ENCODE measurements at regions not wholly inside any gene's neighbourhood (a gene's known extent, or its start where the extent isn't known, plus 50 kb on each side); places are given as distances from the start of the nearest gene placed in this dataset.

DNA sequence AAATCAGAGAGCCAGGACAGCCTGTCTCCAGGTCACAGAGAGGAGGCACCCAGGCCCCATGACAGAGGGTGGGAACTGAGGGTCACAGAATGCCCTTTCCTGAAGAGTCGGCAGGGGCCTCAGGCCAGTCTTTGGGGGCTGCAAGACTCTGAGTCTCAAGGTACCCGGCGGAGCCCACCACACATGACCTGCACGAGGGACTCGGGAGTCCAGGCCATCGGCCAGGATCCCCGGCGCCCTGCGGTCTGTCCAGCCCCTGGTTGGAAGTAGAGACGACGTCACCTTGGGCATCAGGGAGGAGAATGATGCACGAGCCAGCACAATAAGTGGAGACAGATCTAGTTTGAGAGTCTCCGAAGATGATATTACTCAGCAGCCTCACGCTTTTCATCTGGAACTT is 234.7 kb upstream of the SDK2 start:
- no peak for TF ChIP-seq CTCF (IDR thresholded peaks at IDR 0.05)
- TF ChIP-seq POLR2A (IDR thresholded peaks at IDR 0.05): no peak
- intact Hi-C loops (cut with DNase I; ENCODE audit: low total_unique reads): no loop called here
- WGBS, 2 donors: 92 to 94% methylated on average over 14 of the region's 14 CpGs

GRCh38 chr17:73879987-73880386 is 235.7 kb upstream of the SDK2 start:
- DNase-seq: no peak
- WGBS, 2 donors: 69 to 73% methylated on average over 5 of the region's 5 CpGs
- intact Hi-C loops (cut with DNase I; ENCODE audit: low total_unique reads): no loop called here

More for the DNA sequence above, 234.7 kb upstream of the SDK2 start:
- DNase-seq: no peak
- no peaks in the 10 kb centered on the region for H3K36me3 ChIP-seq (ENCODE audit: low read depth, missing control alignments)
- no peak overlapping the region for H3K27ac ChIP-seq
- H3K27me3 ChIP-seq: no peaks in the 10 kb centered on the region
- no peaks in the 10 kb centered on the region for H3K9me3 ChIP-seq
- H3K4me1 ChIP-seq: peaks cover 9% of the 10 kb centered on the region
- H3K4me3 ChIP-seq: no peak overlapping the region

GRCh38 chr17:73882590-73882989 is 238.3 kb upstream of the SDK2 start:
- H3K9me3 ChIP-seq: no peaks in the 10 kb centered on the region
- no peaks in the 10 kb centered on the region for H3K36me3 ChIP-seq (ENCODE audit: low read depth, missing control alignments)
- TF ChIP-seq CTCF (IDR thresholded peaks at IDR 0.05): no peak
- no peak for TF ChIP-seq POLR2A (IDR thresholded peaks at IDR 0.05)
- H3K27ac ChIP-seq: no peak overlapping the region
- DNase-seq: no peak
- 54 to 71% methylated on average over 5 of the region's 5 CpGs for WGBS, 2 donors
- no peaks in the 10 kb centered on the region for H3K27me3 ChIP-seq
- intact Hi-C loops (cut with DNase I; ENCODE audit: low total_unique reads): no loop called here
- no peak overlapping the region for H3K4me3 ChIP-seq
- no peaks in the 10 kb centered on the region for H3K4me1 ChIP-seq

More at GRCh38 chr17:73879987-73880386, 235.7 kb upstream of the SDK2 start:
- no peaks in the 10 kb centered on the region for H3K9me3 ChIP-seq
- H3K27me3 ChIP-seq: no peaks in the 10 kb centered on the region
- H3K4me1 ChIP-seq: peaks cover 9% of the 10 kb centered on the region
- TF ChIP-seq CTCF (IDR thresholded peaks at IDR 0.05): no peak
- no peak for TF ChIP-seq POLR2A (IDR thresholded peaks at IDR 0.05)
- no peak overlapping the region for H3K27ac ChIP-seq
- no peaks in the 10 kb centered on the region for H3K36me3 ChIP-seq (ENCODE audit: low read depth, missing control alignments)
- H3K4me3 ChIP-seq: no peak overlapping the region

DNA sequence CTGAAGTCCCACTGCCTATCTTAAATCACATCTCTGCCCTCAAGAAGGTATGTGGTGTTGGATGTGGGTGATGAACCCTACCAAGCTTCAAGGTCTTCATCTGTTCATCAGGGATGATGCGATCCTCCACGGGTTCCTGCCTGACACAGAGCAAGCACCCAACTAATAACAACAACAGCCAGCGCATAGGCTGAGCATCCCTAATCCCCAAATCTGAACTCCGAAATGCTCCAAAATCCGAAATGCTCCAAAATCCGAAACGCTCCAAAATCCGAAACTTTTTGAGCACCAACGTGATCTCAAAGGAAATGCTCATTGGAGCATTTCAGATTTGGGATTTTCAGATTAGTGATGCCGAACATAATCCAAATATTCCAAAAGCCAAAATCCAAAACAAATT is 238.9 kb upstream of the SDK2 start:
- Histone ChIP-seq H3K36me3 (ENCODE audit: low read depth, missing control alignments) (no peaks in the 10 kb centered on the region), H3K27me3 (no peaks in the 10 kb centered on the region), H3K4me1 (no peaks in the 10 kb centered on the region), H3K27ac (no peak overlapping the region), H3K9me3 (no peaks in the 10 kb centered on the region), H3K4me3 (no peak overlapping the region)
- intact Hi-C loops (cut with DNase I; ENCODE audit: low total_unique reads): no loop called here
- WGBS, 2 donors: 80 to 88% methylated on average over 10 of the region's 10 CpGs
- no peak for DNase-seq
- TF ChIP-seq POLR2A (IDR thresholded peaks at IDR 0.05): no peak
- TF ChIP-seq CTCF (IDR thresholded peaks at IDR 0.05): no peak

GRCh38 chr17:73887739-73888138 is 243.5 kb upstream of the SDK2 start:
- 77 to 79% methylated on average over 3 of the region's 3 CpGs for WGBS, 2 donors

More at GRCh38 chr17:73887739-73888138, 243.5 kb upstream of the SDK2 start:
- TF ChIP-seq CTCF (IDR thresholded peaks at IDR 0.05) (no peak), POLR2A (IDR thresholded peaks at IDR 0.05) (no peak)
- no peak for DNase-seq
- Histone ChIP-seq H3K4me1 (no peaks in the 10 kb centered on the region), H3K27me3 (no peaks in the 10 kb centered on the region), H3K36me3 (ENCODE audit: low read depth, missing control alignments) (no peaks in the 10 kb centered on the region), H3K4me3 (no peak overlapping the region), H3K27ac (no peak overlapping the region), H3K9me3 (no peaks in the 10 kb centered on the region)
- intact Hi-C loops (cut with DNase I; ENCODE audit: low total_unique reads): no loop called here

Data from testis (tissue), 2 donors.